ENCODE measurements at regions not wholly inside any gene's neighbourhood (a gene's known extent, or its start where the extent isn't known, plus 50 kb on each side); places are given as distances from the start of the nearest gene placed in this dataset.

DNA sequence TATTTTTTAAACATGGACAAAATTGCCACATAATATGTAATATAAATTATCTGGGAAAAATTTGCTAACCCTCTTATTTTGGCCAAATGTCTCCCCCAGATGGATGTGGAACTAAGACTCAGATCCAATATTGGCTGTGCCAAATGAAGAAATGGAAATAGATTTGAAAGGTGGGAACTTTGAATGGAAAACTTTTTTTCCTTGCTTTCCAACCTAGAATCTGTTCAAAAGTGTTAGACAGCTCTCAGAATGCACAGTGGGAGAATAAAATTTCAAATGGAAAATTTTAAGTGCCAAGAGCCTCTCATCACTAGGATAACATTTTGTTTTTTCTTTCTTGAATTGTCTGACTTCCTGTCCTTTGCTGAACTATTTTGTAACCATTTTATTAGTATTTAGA, 142.6 kb upstream of the GAS1 start:
- no peaks in the 10 kb centered on the region for H3K36me3 ChIP-seq (ENCODE audit: control insufficient read depth in 2 of 4, insufficient read depth in 4 of 4, low read length in 3 of 4)
- no peaks in the 10 kb centered on the region for H3K79me1 ChIP-seq (ENCODE audit: low read depth, low read length)
- no peaks in the 10 kb centered on the region for H4K20me1 ChIP-seq (replicated peaks in 1 of 2; ENCODE audit: control insufficient read depth in 1 of 2, insufficient read depth in 2 of 2, low read length in 2 of 2)
- H3K23me2 ChIP-seq (ENCODE audit: low read depth, low read length), result no peaks in the 10 kb centered on the region
- no peaks in the 10 kb centered on the region for H3K9me3 ChIP-seq (ENCODE audit: insufficient read depth in 2 of 2, low read depth in 1 of 2, low read length in 1 of 2)
- ChIA-PET CTCF (ENCODE audit: partially characterized antibody) (no interaction called here), POLR2A (ENCODE audit: partially characterized antibody) (no interaction called here)
- no peak overlapping the region for H2BK15ac ChIP-seq (ENCODE audit: low read length)
- H2AFZ ChIP-seq (ENCODE audit: low read length), result no peak overlapping the region
- H3K56ac ChIP-seq (replicated peaks; ENCODE audit: insufficient read length, low read depth, low read length), result no peak overlapping the region
- no peak overlapping the region for H2BK12ac ChIP-seq (ENCODE audit: low read depth, low read length)
- no peak overlapping the region for H3K9ac ChIP-seq (replicated peaks in 1 of 4; ENCODE audit: extremely low read depth in 1 of 4, low read depth in 3 of 4, low read length in 3 of 4)
- H3K14ac ChIP-seq (ENCODE audit: insufficient read length), result no peak overlapping the region
- no peak for TF ChIP-seq CEBPB (IDR thresholded peaks at IDR 0.05; ENCODE audit: low read depth, low read length)
- TF ChIP-seq RNF2 (IDR thresholded peaks at IDR 0.05; ENCODE audit: borderline replicate concordance, low read depth, low read length, missing control alignments, poor library complexity, severe bottlenecking), result no peak
- no peak for TF ChIP-seq PHF8 (conservative IDR thresholded peaks at IDR 0.05; ENCODE audit: low read depth, low read length)
- no peak for TF ChIP-seq BRCA1 (IDR thresholded peaks at IDR 0.05; ENCODE audit: low read depth, low read length)
- no peak overlapping the region for H2BK120ac ChIP-seq (replicated peaks; ENCODE audit: low read depth, low read length)
- no peak overlapping the region for H3K27ac ChIP-seq (ENCODE audit: low read depth, low read length)
- H3K4me1 ChIP-seq (replicated peaks in 1 of 4; ENCODE audit: control insufficient read depth in 3 of 4, insufficient read depth in 4 of 4, low read length in 3 of 4), result no peaks in the 10 kb centered on the region
- no peak overlapping the region for H2BK5ac ChIP-seq (ENCODE audit: low read depth, low read length)
- DNase-seq (ENCODE audit: low read depth in 1 of 2, low spot score in 2 of 2), result no peak
- no peak overlapping the region for H3K4me3 ChIP-seq (ENCODE audit: extremely low read depth in 1 of 4, insufficient read depth in 2 of 4, low read depth in 3 of 4, low read length in 4 of 4)
- no peak overlapping the region for H3K18ac ChIP-seq (ENCODE audit: extremely low read depth, low read length)
- no peak overlapping the region for H2BK20ac ChIP-seq (ENCODE audit: low read length)
- H3K4ac ChIP-seq (replicated peaks; ENCODE audit: insufficient read length, low read depth, low read length), result no peak overlapping the region
- H3K79me2 ChIP-seq (ENCODE audit: control insufficient read depth in 1 of 2, insufficient read depth in 2 of 2, low read length in 2 of 2), result no peaks in the 10 kb centered on the region
- no peak overlapping the region for H3K23ac ChIP-seq (ENCODE audit: insufficient read length)
- H3K27me3 ChIP-seq (replicated peaks in 1 of 4; ENCODE audit: control insufficient read depth in 3 of 4, extremely low read depth in 1 of 4, insufficient read depth in 3 of 4, low read length in 3 of 4), result no peaks in the 10 kb centered on the region
- FAIRE-seq, result no peak
- H4K8ac ChIP-seq (ENCODE audit: extremely low read depth, insufficient read depth, low read length), result no peak overlapping the region
- H3K4me2 ChIP-seq (ENCODE audit: insufficient read depth in 1 of 2, low read depth in 2 of 2, low read length in 2 of 2), result no peak overlapping the region
- H2AK5ac ChIP-seq (ENCODE audit: low read depth, low read length), result no peak overlapping the region
- no peak overlapping the region for H4K5ac ChIP-seq (ENCODE audit: insufficient read length, low read depth, low read length)
- H4K91ac ChIP-seq (replicated peaks; ENCODE audit: insufficient read length, low read length), result no peak overlapping the region
